ENCODE measurements at regions not wholly inside any gene's neighbourhood (a gene's known extent, or its start where the extent isn't known, plus 50 kb on each side); places are given as distances from the start of the nearest gene placed in this dataset.

GRCh38 chr11:92340839-92341238 is 116.2 kb downstream of the FAT3 start:
- BruUV-seq (replicated peaks) = no TSS peak
- CTCF ChIA-PET (ENCODE audit: low intra/inter-chr PET ratio) = no interaction called here
- POLR2A ChIA-PET = no interaction called here
- TF ChIP-seq XRCC4 (IDR thresholded peaks at IDR 0.05; ENCODE audit: extremely low read depth, insufficient read depth, insufficient read length) (no peak), RAD21 (CRISPR knock-in tag; conservative IDR thresholded peaks at IDR 0.05 in 1 of 2, IDR thresholded peaks at IDR 0.05 in 1 of 2) (peak in 1 of 2 experiments; percentile 26; a peak in 1 of 4 replicates), CTCF (IDR thresholded peaks at IDR 0.05 in 2 of 3, conservative IDR thresholded peaks at IDR 0.05 in 1 of 3; ENCODE audit: insufficient read depth in 2 of 3, low read depth in 1 of 3, low read length in 3 of 3) (peak; percentile 8 to 25 (median 25); a peak in 2 of 6 replicates)
- no peaks in the 10 kb centered on the region for H3K79me2 ChIP-seq (ENCODE audit: control insufficient read depth, insufficient read depth, low read length)
- in situ Hi-C loops (cut with MboI) = no loop called here
- no peaks in the 10 kb centered on the region for H3K9me1 ChIP-seq (ENCODE audit: control insufficient read depth, insufficient read depth, low read length)
- no peak overlapping the region for H3K4me3 ChIP-seq
- WGBS (ENCODE audit: insufficient coverage, low coverage, missing lambda C conversion rate) = 3% methylated on average over 6 of the region's 6 CpGs
- no peaks in the 10 kb centered on the region for H3K36me3 ChIP-seq (ENCODE audit: control insufficient read depth, insufficient read depth, low read length)
- no peak overlapping the region for H3K4me2 ChIP-seq (ENCODE audit: insufficient read depth, low read length)
- intact Hi-C loops (cut with micrococcal nuclease) = no loop called here
- no peaks in the 10 kb centered on the region for H3K4me1 ChIP-seq (replicated peaks in 1 of 2; ENCODE audit: control insufficient read depth in 2 of 2, insufficient read depth in 2 of 2, low read length in 2 of 2)
- H3K27ac ChIP-seq (ENCODE audit: extremely low read depth, low read depth, low read length) = no peak overlapping the region
- H3K27me3 ChIP-seq (ENCODE audit: control insufficient read depth in 2 of 2, insufficient read depth in 2 of 2, low read length in 2 of 2) = no peaks in the 10 kb centered on the region
- no peak overlapping the region for H3K9ac ChIP-seq (ENCODE audit: insufficient read depth in 1 of 2, low read depth in 2 of 2, low read length in 2 of 2)
- ATAC-seq = peak; percentile 57; the same call in 1 of the 3 replicates
- DNase-seq (ENCODE audit: extremely low read depth in 1 of 4, low spot score in 3 of 4) = peak; percentile 7 to 18 (median 12)
- H2AFZ ChIP-seq (ENCODE audit: low read depth, low read length) = no peak overlapping the region
- H3K9me3 ChIP-seq (replicated peaks; ENCODE audit: control insufficient read depth, insufficient read depth, low read depth, low read length) = no peaks in the 10 kb centered on the region
- no peak for FAIRE-seq
- no peaks in the 10 kb centered on the region for H4K20me1 ChIP-seq (replicated peaks; ENCODE audit: control insufficient read depth, insufficient read depth, low read length)

All from K562 (cell line).